Smooth muscle cell (in vitro differentiated cells): ENCODE measurements at regions not wholly inside any gene's neighbourhood (a gene's known extent, or its start where the extent isn't known, plus 50 kb on each side); places are given as distances from the start of the nearest gene placed in this dataset.

ENCODE experiments used
- DNase-seq: peaks from one replicate; lab custom pipeline; 2025; ENCODE audit not compliant: unreplicated experiment; lab: John Stamatoyannopoulos, UW
- H2AFZ ChIP-seq: fragments of 200-600 bp; sonication (generic); 2 replicates; pipeline ENCODE4 v1.6.0; 2016; ENCODE audit warnings: antibody characterized with exemption, low read depth, mild to moderate bottlenecking
- H3F3A ChIP-seq: fragments of 200-600 bp; sonication (generic); 2 replicates; pipeline ENCODE4 v1.6.0; 2017; ENCODE audit warnings: antibody characterized with exemption, low read depth
- H3K27ac ChIP-seq: fragments of 200-600 bp; sonication (generic); 2 replicates; pipeline ENCODE4 v1.5.1; 2016; ENCODE audit warnings: low read depth, mild to moderate bottlenecking
- H3K27me3 ChIP-seq: fragments of 200-600 bp; sonication (generic); 2 replicates; pipeline ENCODE4 v1.6.1; 2016; ENCODE audit warnings: low read depth, mild to moderate bottlenecking
- H3K36me3 ChIP-seq: fragments of 200-600 bp; sonication (generic); 2 replicates; pipeline ENCODE4 v1.5.1; 2016; ENCODE audit warnings: low read depth
- H3K4me1 ChIP-seq: fragments of 200-600 bp; sonication (generic); 2 replicates; pipeline ENCODE4 v1.5.1; 2016; ENCODE audit warnings: low read depth
- H3K4me2 ChIP-seq: fragments of 200-600 bp; sonication (generic); 2 replicates; pipeline ENCODE4 v1.6.0; 2016; ENCODE audit warnings: mild to moderate bottlenecking
- H3K4me3 ChIP-seq: fragments of 200-600 bp; sonication (generic); 2 replicates; pipeline ENCODE4 v1.5.1; 2016; ENCODE audit warnings: mild to moderate bottlenecking
- H3K79me2 ChIP-seq: fragments of 200-600 bp; sonication (generic); 2 replicates; pipeline ENCODE4 v1.6.0; 2016; ENCODE audit warnings: low read depth, mild to moderate bottlenecking
- H3K9ac ChIP-seq: fragments of 200-600 bp; sonication (generic); 2 replicates; pipeline ENCODE4 v1.6.0; 2016; ENCODE audit warnings: low read depth
- H3K9me3 ChIP-seq: fragments of 200-600 bp; sonication (generic); replicated peaks from 2 replicates; pipeline ENCODE4 v1.5.1; 2016; ENCODE audit warnings: low read depth
- H4K20me1 ChIP-seq: fragments of 200-600 bp; sonication (generic); 2 replicates; pipeline ENCODE4 v1.6.0; 2016; ENCODE audit warnings: low read depth
- CTCF ChIP-seq: fragments of 200-600 bp; sonication (generic); IDR thresholded peaks from 2 replicates; pipeline ENCODE4 v1.5.1; 2017; ENCODE audit warnings: borderline replicate concordance, mild to moderate bottlenecking, antibody characterized with exemption; ENCODE audit not compliant: insufficient read depth, poor library complexity, severe bottlenecking
- WGBS: methylation state at CpG from one replicate; pipeline ENCODE4 v1.1.7; 2016; ENCODE audit warnings: low lambda C conversion rate; 5-methylcytosine and 5-hydroxymethylcytosine counted together

DNA sequence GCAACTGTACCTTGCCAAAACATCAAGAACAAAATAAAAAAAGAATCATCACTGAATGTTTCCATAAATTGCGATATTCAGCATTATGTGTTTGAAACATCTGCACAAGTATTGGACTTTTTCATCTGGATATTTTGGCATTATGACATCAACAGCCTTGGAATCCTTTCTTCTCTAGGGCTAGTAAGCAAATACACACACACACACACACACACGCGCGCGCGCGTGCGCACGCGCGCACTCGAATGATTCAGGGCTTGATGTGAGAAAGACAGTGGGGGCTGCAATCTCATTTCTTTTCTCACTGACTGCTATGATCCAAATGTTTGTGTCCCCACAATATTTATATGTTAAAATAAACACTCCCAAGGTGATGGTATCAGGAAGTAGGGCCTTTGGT is 90.0 kb upstream of the SLC38A4 start:
- H3K4me1 ChIP-seq, result peaks cover 5% of the 10 kb centered on the region
- H3K27me3 ChIP-seq, result no peaks in the 10 kb centered on the region
- no peak for DNase-seq
- H3K27ac ChIP-seq, result peak overlapping the region; percentile 71
- no peaks in the 10 kb centered on the region for H3K79me2 ChIP-seq
- H4K20me1 ChIP-seq, result no peaks in the 10 kb centered on the region
- no peak overlapping the region for H3K4me3 ChIP-seq
- no peaks in the 10 kb centered on the region for H3K36me3 ChIP-seq
- no peak overlapping the region for H2AFZ ChIP-seq
- no peaks in the 10 kb centered on the region for H3F3A ChIP-seq
- TF ChIP-seq CTCF, result no peak
- 79% methylated on average over 12 of the region's 12 CpGs for WGBS
- H3K4me2 ChIP-seq, result peak overlapping the region; percentile 42
- no peak overlapping the region for H3K9ac ChIP-seq
- peaks cover 5% of the 10 kb centered on the region for H3K9me3 ChIP-seq

DNA sequence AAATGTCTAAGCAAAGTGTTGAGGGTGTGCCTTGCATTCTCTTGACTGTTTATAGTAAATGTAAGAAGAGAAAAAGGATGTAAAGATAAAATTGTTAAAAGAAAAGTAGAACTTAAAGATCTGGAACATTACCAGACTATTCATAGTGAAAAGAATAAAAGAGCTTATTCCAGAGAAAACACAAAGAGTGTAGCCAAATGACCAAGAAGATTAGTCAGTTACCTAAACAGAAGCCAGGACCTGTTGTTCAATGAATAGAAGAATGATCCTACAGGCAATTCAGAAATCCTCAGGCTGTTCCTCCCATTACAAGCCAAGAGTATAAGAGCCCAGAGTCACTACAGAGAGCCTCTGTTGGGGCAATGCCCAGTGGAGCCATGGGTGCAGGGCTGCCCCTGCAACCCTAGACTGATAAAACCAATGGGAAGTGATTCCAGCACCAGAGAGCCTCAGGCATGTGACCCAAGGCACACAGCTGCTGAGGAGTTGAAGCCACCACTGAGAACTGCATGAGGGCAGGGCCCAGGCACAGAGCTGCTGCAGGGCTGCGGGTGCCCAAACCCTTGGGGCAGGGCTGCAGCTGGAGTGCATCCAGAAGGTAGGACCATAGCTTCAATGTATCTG is 91.1 kb upstream of the SLC38A4 start:
- DNase-seq, result no peak
- peaks cover 5% of the 10 kb centered on the region for H3K4me1 ChIP-seq
- no peak for TF ChIP-seq CTCF
- H3K36me3 ChIP-seq, result no peaks in the 10 kb centered on the region
- H3K27ac ChIP-seq, result no peak overlapping the region
- WGBS, result 93% methylated on average over 1 of the region's 1 CpG
- no peaks in the 10 kb centered on the region for H3K9me3 ChIP-seq
- no peak overlapping the region for H3K9ac ChIP-seq
- H3K4me3 ChIP-seq, result no peak overlapping the region
- H3K4me2 ChIP-seq, result no peak overlapping the region
- H2AFZ ChIP-seq, result no peak overlapping the region
- no peaks in the 10 kb centered on the region for H3F3A ChIP-seq
- H3K27me3 ChIP-seq, result no peaks in the 10 kb centered on the region
- H3K79me2 ChIP-seq, result no peaks in the 10 kb centered on the region
- no peaks in the 10 kb centered on the region for H4K20me1 ChIP-seq

- H4K20me1 ChIP-seq, result no peaks in the 10 kb centered on the region
- H3K36me3 ChIP-seq, result no peaks in the 10 kb centered on the region
- no peak overlapping the region for H2AFZ ChIP-seq
- no peak overlapping the region for H3K27ac ChIP-seq
- no peaks in the 10 kb centered on the region for H3K79me2 ChIP-seq
- H3K4me3 ChIP-seq, result no peak overlapping the region
- H3K9ac ChIP-seq, result no peak overlapping the region
- no peaks in the 10 kb centered on the region for H3F3A ChIP-seq
- no peak overlapping the region for H3K4me2 ChIP-seq
- DNase-seq, result no peak
- no peaks in the 10 kb centered on the region for H3K9me3 ChIP-seq
- H3K4me1 ChIP-seq, result peaks cover 5% of the 10 kb centered on the region
- 66% methylated on average over 4 of the region's 4 CpGs for WGBS
- TF ChIP-seq CTCF, result no peak
- no peaks in the 10 kb centered on the region for H3K27me3 ChIP-seq
Observed at GRCh38 chr12:46917821-46918220, 92.0 kb upstream of the SLC38A4 start.

DNA sequence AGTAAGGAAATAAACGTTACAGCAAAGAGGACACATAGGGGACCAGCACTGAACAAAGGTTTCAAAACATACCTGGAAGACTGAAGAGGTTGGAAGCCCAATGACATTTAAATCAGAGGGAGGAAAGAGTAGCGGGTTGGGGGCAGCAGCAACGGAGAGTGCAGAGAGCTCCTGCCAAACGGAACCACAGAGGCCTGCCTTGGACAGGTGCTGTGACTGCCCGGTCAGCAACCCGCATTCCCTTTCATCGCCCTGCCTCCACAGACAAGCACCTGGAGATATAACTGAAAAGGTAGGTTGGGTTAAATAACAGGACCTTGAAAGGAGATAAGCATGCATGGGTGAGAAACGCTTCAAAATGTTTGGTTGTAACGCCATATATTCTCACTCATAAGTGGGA is 92.8 kb upstream of the SLC38A4 start:
- Histone ChIP-seq H3K4me1 (peaks cover 5% of the 10 kb centered on the region), H3F3A (no peaks in the 10 kb centered on the region)

More for the DNA sequence above, 92.8 kb upstream of the SLC38A4 start:
- no peak for TF ChIP-seq CTCF
- no peaks in the 10 kb centered on the region for H4K20me1 ChIP-seq
- DNase-seq, result no peak
- H3K27ac ChIP-seq, result no peak overlapping the region
- WGBS, result 95% methylated on average over 9 of the region's 9 CpGs
- H3K9ac ChIP-seq, result no peak overlapping the region
- no peak overlapping the region for H2AFZ ChIP-seq
- H3K4me2 ChIP-seq, result no peak overlapping the region
- no peaks in the 10 kb centered on the region for H3K27me3 ChIP-seq
- no peaks in the 10 kb centered on the region for H3K9me3 ChIP-seq
- H3K36me3 ChIP-seq, result no peaks in the 10 kb centered on the region
- no peak overlapping the region for H3K4me3 ChIP-seq
- H3K79me2 ChIP-seq, result no peaks in the 10 kb centered on the region
